GM12864 (cell line): ENCODE measurements at regions not wholly inside any gene's neighbourhood (a gene's known extent, or its start where the extent isn't known, plus 50 kb on each side); places are given as distances from the start of the nearest gene placed in this dataset.
"Not testable (repeated sequence)": the region's sequence is repeated elsewhere in the genome, so short reads cannot be mapped to it uniquely, and the experiment has no call there.

Experiments
- DNase-seq: peaks from one replicate; pipeline ENCODE4 v3.0.0-alpha.2; 2011; ENCODE audit warnings: low read depth
- H3K4me3 ChIP-seq: 2 replicates; pipeline ENCODE4 v1.5.1; 2011; ENCODE audit warnings: mild to moderate bottlenecking, low read depth, low read length, control low read depth
- TF ChIP-seq, protein P1 (sequence below): IDR thresholded peaks from 2 replicates; pipeline ENCODE4 v1.5.1; 2011; ENCODE audit warnings: low read depth, mild to moderate bottlenecking, moderate library complexity, low read length, control low read depth, inconsistent platforms; ENCODE audit errors: missing control alignments

DNA sequence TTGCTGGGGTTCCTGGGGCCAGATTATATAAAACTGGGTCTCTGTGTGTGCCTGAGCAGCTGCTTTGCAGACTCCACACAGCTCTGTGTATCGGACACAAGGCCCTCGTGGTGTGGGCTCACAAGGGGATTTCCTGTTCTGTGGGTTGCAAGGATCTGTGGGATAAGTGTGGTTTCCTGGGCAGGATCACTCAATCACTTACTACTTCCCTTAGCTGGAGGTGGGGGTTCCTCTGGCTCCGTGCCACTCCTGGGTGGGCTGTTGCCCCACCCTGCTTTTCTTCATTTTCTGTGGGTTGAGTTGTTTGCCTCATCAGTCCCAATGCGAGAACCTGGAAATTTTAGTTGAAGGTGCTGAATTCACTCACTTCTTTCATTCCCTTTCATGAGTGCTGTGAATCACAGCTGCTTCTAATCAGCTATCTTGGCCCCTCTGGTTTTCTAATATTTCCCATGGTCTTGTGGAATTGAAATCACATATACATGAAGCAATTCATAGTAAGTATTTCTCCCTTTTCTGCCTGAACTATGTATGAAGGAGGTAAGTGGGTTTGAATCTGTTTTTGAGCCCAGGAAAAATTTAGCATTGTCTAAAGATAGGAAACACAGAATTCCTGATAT is 196.3 kb downstream of the DCDC2C start:
- TF ChIP-seq, protein P1, sequence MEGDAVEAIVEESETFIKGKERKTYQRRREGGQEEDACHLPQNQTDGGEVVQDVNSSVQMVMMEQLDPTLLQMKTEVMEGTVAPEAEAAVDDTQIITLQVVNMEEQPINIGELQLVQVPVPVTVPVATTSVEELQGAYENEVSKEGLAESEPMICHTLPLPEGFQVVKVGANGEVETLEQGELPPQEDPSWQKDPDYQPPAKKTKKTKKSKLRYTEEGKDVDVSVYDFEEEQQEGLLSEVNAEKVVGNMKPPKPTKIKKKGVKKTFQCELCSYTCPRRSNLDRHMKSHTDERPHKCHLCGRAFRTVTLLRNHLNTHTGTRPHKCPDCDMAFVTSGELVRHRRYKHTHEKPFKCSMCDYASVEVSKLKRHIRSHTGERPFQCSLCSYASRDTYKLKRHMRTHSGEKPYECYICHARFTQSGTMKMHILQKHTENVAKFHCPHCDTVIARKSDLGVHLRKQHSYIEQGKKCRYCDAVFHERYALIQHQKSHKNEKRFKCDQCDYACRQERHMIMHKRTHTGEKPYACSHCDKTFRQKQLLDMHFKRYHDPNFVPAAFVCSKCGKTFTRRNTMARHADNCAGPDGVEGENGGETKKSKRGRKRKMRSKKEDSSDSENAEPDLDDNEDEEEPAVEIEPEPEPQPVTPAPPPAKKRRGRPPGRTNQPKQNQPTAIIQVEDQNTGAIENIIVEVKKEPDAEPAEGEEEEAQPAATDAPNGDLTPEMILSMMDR, result no peak
- H3K4me3 ChIP-seq, result no peak overlapping the region
- no peak for DNase-seq

DNA sequence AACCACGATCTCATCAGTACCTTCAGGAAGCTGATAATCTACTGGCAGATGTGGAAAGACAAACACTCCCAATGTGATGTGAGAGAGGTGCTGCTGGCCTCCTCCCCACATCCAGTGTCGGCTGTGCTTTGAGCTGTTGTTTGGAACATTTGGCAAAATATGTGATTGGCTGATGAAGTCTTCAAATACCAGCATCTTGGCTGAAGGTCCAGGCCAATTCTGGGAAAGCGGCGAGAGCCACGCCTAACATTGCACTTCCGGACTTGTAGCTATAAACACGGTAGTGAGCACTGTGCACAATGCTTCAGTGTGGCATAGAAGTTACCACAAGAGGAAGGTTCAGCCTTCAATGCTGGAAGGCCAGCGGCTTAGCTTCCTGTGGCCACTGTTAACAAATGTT is 198.8 kb downstream of the DCDC2C start:
- DNase-seq, result no peak
- H3K4me3 ChIP-seq, result no peak overlapping the region
- TF ChIP-seq, protein P1, result no peak

DNA sequence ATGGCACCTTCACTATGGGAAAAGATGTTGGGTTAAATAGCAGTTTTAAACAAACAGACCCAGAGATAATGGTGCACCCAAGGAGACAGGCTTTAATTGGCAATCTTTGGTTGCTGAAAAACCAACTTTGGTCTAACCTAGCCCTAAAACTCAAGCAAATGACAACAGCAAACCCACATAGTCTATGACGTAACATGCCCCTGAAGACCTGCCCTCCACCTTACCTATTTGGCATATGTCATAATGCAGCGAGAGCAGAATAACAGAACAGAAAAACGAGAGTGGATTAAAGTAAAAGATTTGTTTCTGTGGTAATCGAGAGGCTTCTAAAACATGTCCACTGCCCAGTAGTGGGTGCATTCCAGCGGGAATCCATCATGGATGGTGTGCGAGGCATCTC is 200.7 kb downstream of the DCDC2C start:
- DNase-seq, result no peak
- no peak overlapping the region for H3K4me3 ChIP-seq
- TF ChIP-seq, protein P1, result no peak

DNA sequence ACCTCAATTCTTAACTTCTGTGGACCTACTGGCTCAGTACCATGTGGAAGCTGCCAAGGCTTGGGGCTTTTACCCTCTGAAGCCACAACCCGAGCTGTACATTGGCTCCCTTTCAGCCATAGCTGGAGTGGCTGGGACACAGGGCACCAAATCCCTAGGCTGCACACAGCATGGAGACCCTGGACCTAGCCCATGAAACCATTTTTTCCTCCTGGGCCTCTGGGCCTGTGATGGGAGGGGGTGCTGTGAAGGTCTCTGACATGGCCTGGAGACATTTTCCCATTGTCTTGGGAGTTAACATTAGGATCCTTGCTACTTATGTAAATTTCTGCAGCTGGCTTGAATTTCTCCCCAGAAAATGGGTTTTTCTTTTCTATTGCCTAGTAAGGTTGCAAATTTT is 205.1 kb downstream of the DCDC2C start:
- not testable (repeated sequence) for H3K4me3 ChIP-seq, DNase-seq

DNA sequence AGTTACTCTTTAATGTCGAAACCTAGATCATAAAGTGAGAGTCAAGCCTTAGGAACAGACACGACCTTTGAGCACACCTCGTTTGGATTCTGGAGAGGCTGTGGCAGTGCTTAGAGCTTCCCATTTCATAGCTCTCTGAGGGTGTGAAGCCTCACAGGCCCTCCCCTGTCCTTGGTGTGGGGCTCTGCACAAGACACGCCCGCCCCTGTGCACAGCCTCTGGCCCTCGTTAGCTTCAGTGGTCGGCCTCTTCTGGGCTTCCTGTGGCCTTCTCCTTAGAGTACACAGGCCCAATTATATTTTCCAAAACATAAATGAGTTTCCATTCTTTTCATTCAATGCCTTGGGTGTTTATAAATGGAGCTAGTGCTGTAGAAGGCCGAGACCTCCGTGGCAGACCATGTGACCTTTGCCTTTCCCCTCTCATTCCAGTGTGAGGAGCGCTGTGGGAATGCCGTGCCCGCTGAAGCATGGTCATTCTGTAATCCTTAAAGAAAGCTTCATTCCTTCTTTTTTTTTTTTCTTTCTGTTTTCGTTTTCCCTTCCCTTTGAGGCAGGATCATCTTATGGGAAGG is 208.6 kb downstream of the DCDC2C start:
- TF ChIP-seq, protein P1, result no peak
- DNase-seq, result no peak
- no peak overlapping the region for H3K4me3 ChIP-seq

DNA sequence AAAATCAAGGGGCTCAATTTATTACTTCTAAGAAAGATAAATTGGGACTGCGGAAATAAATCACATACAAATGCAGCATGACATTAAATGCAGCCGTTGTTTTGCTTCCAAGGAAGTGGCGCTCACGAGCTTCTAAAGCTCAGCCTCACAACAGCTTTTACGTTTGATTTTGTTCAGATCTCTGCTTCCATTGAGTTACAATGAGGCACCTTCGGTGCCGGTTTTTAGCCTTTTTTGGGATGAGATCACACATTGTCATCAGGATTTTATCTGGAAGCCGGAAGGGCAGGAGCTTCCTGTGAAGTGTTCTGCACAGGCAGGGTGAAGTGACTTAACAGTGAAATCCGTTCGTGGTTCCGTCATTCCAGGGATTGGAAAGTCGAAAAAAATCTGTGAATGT is 209.8 kb downstream of the DCDC2C start:
- TF ChIP-seq, protein P1, result no peak
- no peak overlapping the region for H3K4me3 ChIP-seq
- DNase-seq, result no peak

DNA sequence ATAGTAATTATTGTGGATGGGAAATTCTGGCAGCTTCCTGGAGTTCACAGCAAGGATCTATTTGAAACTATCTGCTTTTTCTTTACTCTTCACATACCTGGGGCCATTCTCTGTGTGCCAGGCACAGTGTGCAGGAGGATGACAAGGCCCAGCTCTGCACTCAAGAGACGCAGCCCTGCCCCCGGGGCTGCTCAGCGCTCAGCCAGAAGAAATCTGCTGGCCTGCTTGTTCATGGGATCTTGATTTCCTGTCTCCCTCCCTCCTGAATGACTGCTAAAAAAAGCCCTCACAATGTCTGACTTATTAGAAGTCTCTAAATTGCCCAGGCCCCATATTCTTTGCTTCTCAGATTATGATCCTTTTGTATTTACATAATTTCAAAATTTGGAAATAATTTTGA is 210.9 kb downstream of the DCDC2C start:
- TF ChIP-seq, protein P1, result no peak
- no peak overlapping the region for H3K4me3 ChIP-seq
- no peak for DNase-seq

DNA sequence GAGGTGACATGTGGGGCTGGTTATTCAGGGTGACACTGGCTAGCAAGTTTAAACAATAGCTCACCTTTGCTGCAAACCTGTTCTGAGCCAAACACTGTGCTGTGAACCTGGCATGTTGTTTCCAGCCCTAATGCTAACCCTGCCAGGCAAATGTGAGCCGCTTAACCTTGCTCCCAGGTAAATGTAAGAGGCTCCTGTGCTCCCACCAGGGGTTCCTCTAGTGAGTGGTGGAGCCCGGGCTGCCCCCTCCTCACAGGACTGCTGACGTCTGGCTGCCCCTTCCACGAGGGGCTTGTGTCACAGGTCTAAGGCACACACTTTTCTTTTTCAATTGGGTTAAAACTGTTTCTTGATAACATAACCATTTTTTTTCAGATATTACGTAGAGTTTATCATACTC is 223.7 kb downstream of the DCDC2C start:
- H3K4me3 ChIP-seq, result no peak overlapping the region
- DNase-seq, result no peak
- TF ChIP-seq, protein P1, result no peak
